A549 (cell line): ENCODE measurements at regions not wholly inside any gene's neighbourhood (a gene's known extent, or its start where the extent isn't known, plus 50 kb on each side); places are given as distances from the start of the nearest gene placed in this dataset.

Experiments
- ATAC-seq, 2 experiments: fragments of 200-7000 bp in 1 of 2; fragments of >200 bp in 1 of 2; cut with Nextera tagmentation in 1 of 2; cut with Tn5 transposase in 1 of 2; 3 replicates each; pipeline versions ENCODE4 v1.8.0 to v1.9.1; 2018 to 2020; ENCODE audit warnings: mild to moderate bottlenecking in 1 of 2, moderate library complexity in 1 of 2
- CTCF ChIA-PET: fragments of 300-600 bp; sonication (Branson Sonifier 250); formaldehyde crosslinking; extraction: SDS; loops from one replicate; lab custom pipeline; 2021; ENCODE audit warnings: antibody characterized with exemption, inconsistent platforms; lab: Yijun Ruan, JAX
- POLR2A ChIA-PET: fragments of 350-600 bp; formaldehyde crosslinking; extraction: SDS; loops from one replicate; lab custom pipeline; 2021; ENCODE audit warnings: antibody characterized with exemption, inconsistent platforms; lab: Yijun Ruan, JAX
- DNase-seq, 2 experiments: peaks; one replicate each; pipeline versions ENCODE4 v3.0.0 to v3.0.0-alpha.2; 2011 to 2016; ENCODE audit warnings: low read depth in 1 of 2, low spot score in 1 of 2
- FAIRE-seq: peaks from 2 replicates; lab custom pipeline; 2011; peaks lifted over from hg19 to GRCh38; lab: Jason Lieb, UNC
- H3K27ac ChIP-seq, 2 experiments: fragments of >200 bp; sonication (Bioruptor Twin); formaldehyde crosslinking; 3 replicates each; pipeline ENCODE4 v1.5.1; 2016 to 2017
- H3K4me1 ChIP-seq: fragments of >200 bp; sonication (Bioruptor Twin); formaldehyde crosslinking; 3 replicates; pipeline ENCODE4 v1.6.1; 2016
- H3K4me2 ChIP-seq: fragments of >200 bp; sonication (Bioruptor Twin); formaldehyde crosslinking; 3 replicates; pipeline ENCODE4 v1.6.1; 2016
- H3K4me3 ChIP-seq: fragments of >200 bp; sonication (Bioruptor Twin); formaldehyde crosslinking; 3 replicates; pipeline ENCODE4 v1.5.1; 2016
- H3K9me3 ChIP-seq: fragments of >200 bp; sonication (Bioruptor Twin); formaldehyde crosslinking; 3 replicates; pipeline ENCODE4 v1.6.1; 2016
- ATOH8 ChIP-seq: fragments of 250-450 bp; sonication (Bioruptor Pico); IDR thresholded peaks from 2 replicates; pipeline ENCODE4 v1.5.0; 2020; ENCODE audit warnings: low read depth, mild to moderate bottlenecking, moderate library complexity
- CBX2 ChIP-seq: fragments of 200-600 bp; sonication (generic); IDR thresholded peaks from 2 replicates; pipeline ENCODE4 v1.6.1; 2016; ENCODE audit warnings: low read depth, mild to moderate bottlenecking, borderline replicate concordance
- CEBPB ChIP-seq, 2 experiments: fragments of >200 bp in 1 of 2; sonication (Bioruptor Twin) in 1 of 2; formaldehyde crosslinking in 1 of 2; IDR thresholded peaks; 2 replicates each; pipeline ENCODE4 v1.6.1; 2012 to 2016
- EHF ChIP-seq: fragments of 250-450 bp; sonication (Bioruptor Pico); IDR thresholded peaks from 2 replicates; pipeline ENCODE4 v1.5.0; 2020; ENCODE audit warnings: mild to moderate bottlenecking
- EP300 ChIP-seq, 2 experiments: fragments of >200 bp; sonication (Bioruptor Twin); formaldehyde crosslinking; IDR thresholded peaks; 2 replicates in 1 of 2; 3 replicates in 1 of 2; pipeline ENCODE4 v1.6.1; 2016 to 2017
- ESRRA ChIP-seq: fragments of 150-350 bp; IDR thresholded peaks from 2 replicates; pipeline ENCODE4 v1.6.1; 2014; ENCODE audit warnings: mild to moderate bottlenecking, low read length, borderline replicate concordance
- FOSB ChIP-seq: fragments of 250-450 bp; sonication (Bioruptor Pico); IDR thresholded peaks from 2 replicates; pipeline ENCODE4 v1.5.0; 2020; ENCODE audit warnings: mild to moderate bottlenecking, moderate library complexity
- FOSL2 ChIP-seq, 2 experiments: fragments of 450-650 bp in 1 of 2; fragments of >200 bp in 1 of 2; sonication (Bioruptor Twin) in 1 of 2; formaldehyde crosslinking; IDR thresholded peaks; 2 replicates each; pipeline versions ENCODE4 v1.5.0 to v1.6.1; 2016 to 2020; ENCODE audit warnings: mild to moderate bottlenecking in 1 of 2, moderate library complexity in 1 of 2
- GATA3 ChIP-seq: IDR thresholded peaks from 2 replicates; pipeline ENCODE4 v1.6.1; 2012; ENCODE audit warnings: borderline replicate concordance
- HEYL ChIP-seq: fragments of 250-450 bp; sonication (Bioruptor Pico); IDR thresholded peaks from 2 replicates; pipeline ENCODE4 v1.8.0; 2021; ENCODE audit warnings: mild to moderate bottlenecking, moderate library complexity
- HOXB5 ChIP-seq: fragments of 250-450 bp; sonication (Bioruptor Pico); IDR thresholded peaks from 2 replicates; pipeline ENCODE4 v1.5.0; 2020; ENCODE audit warnings: mild to moderate bottlenecking, moderate library complexity
- JUN ChIP-seq, 2 experiments: fragments of >200 bp; sonication (Bioruptor Twin); formaldehyde crosslinking; IDR thresholded peaks; 2 replicates in 1 of 2; 3 replicates in 1 of 2; pipeline ENCODE4 v1.6.1; 2016 to 2017
- JUNB ChIP-seq: fragments of >200 bp; sonication (Bioruptor Twin); formaldehyde crosslinking; IDR thresholded peaks from 2 replicates; pipeline ENCODE4 v1.6.1; 2016
- KDM5A ChIP-seq: fragments of 200-600 bp; sonication (generic); IDR thresholded peaks from 2 replicates; pipeline ENCODE4 v1.6.1; 2016; ENCODE audit warnings: antibody characterized with exemption, mild to moderate bottlenecking
- MAX ChIP-seq: IDR thresholded peaks from 2 replicates; pipeline ENCODE4 v1.6.1; 2012
- MYC ChIP-seq: IDR thresholded peaks from 2 replicates; pipeline ENCODE4 v1.6.1; 2012; ENCODE audit warnings: mild to moderate bottlenecking, inconsistent platforms, low read length, improper control_type of control experiment, borderline replicate concordance
- NFE2L2 ChIP-seq: fragments of 150-350 bp; conservative IDR thresholded peaks from 2 replicates; pipeline ENCODE4 v1.6.1; 2014; ENCODE audit warnings: low read length
- NPAS2 ChIP-seq: fragments of 250-450 bp; sonication (Bioruptor Pico); IDR thresholded peaks from 2 replicates; pipeline ENCODE4 v1.8.0; 2022; ENCODE audit warnings: mild to moderate bottlenecking, moderate library complexity, borderline replicate concordance
- NR3C1 ChIP-seq: fragments of >200 bp; sonication (Bioruptor Twin); formaldehyde crosslinking; IDR thresholded peaks from 3 replicates; pipeline ENCODE4 v1.6.1; 2017
- PBX3 ChIP-seq: IDR thresholded peaks from 2 replicates; pipeline ENCODE4 v1.6.1; 2012
- POLR2A ChIP-seq: IDR thresholded peaks from 2 replicates; pipeline ENCODE4 v1.6.1; 2012; ENCODE audit warnings: mild to moderate bottlenecking, low read length
- POLR2AphosphoS2 ChIP-seq: conservative IDR thresholded peaks from 2 replicates; pipeline ENCODE4 v1.6.1; 2012; ENCODE audit warnings: low read length, improper control_type of control experiment, inconsistent platforms
- RAD21 ChIP-seq, 2 experiments: fragments of >200 bp in 1 of 2; sonication (Bioruptor Twin) in 1 of 2; formaldehyde crosslinking in 1 of 2; IDR thresholded peaks in 1 of 2; conservative IDR thresholded peaks in 1 of 2; 2 replicates in 1 of 2; 3 replicates in 1 of 2; pipeline ENCODE4 v1.6.1; 2012 to 2018; ENCODE audit warnings: inconsistent platforms in 1 of 2
- RARB ChIP-seq: fragments of 250-450 bp; sonication (Bioruptor Pico); IDR thresholded peaks from 2 replicates; pipeline ENCODE4 v1.8.0; 2021; ENCODE audit warnings: mild to moderate bottlenecking, moderate library complexity
- RCOR1 ChIP-seq: fragments of 150-350 bp; IDR thresholded peaks from 2 replicates; pipeline ENCODE4 v1.6.1; 2014; ENCODE audit warnings: antibody characterized with exemption, low read length, low read depth
- RFX5 ChIP-seq: fragments of 450-650 bp; IDR thresholded peaks from 2 replicates; pipeline ENCODE4 v1.7.1; 2014; ENCODE audit warnings: antibody characterized with exemption, mild to moderate bottlenecking, moderate library complexity
- RNF2 ChIP-seq: fragments of 200-600 bp; sonication (generic); IDR thresholded peaks from 2 replicates; pipeline ENCODE4 v1.6.1; 2016; ENCODE audit warnings: low read depth, mild to moderate bottlenecking, antibody characterized with exemption, moderate library complexity, borderline replicate concordance
- SMC3 ChIP-seq: fragments of >200 bp; sonication (Bioruptor Twin); formaldehyde crosslinking; IDR thresholded peaks from 3 replicates; pipeline ENCODE4 v1.6.1; 2018; ENCODE audit warnings: inconsistent platforms
- SREBF2 ChIP-seq: fragments of 450-650 bp; IDR thresholded peaks from 2 replicates; pipeline ENCODE4 v1.6.1; 2014; ENCODE audit warnings: mild to moderate bottlenecking, moderate library complexity
- TFCP2L1 ChIP-seq: fragments of 250-450 bp; sonication (Bioruptor Pico); IDR thresholded peaks from 2 replicates; pipeline ENCODE4 v1.5.0; 2021; ENCODE audit warnings: mild to moderate bottlenecking
- TP53 ChIP-seq: fragments of 250-450 bp; sonication (Bioruptor Pico); IDR thresholded peaks from 2 replicates; pipeline ENCODE4 v1.5.0; 2021; ENCODE audit warnings: mild to moderate bottlenecking, moderate library complexity
- ZC3H11A ChIP-seq: fragments of 450-650 bp; IDR thresholded peaks from 2 replicates; pipeline ENCODE4 v1.6.1; 2014; ENCODE audit warnings: antibody characterized with exemption, mild to moderate bottlenecking
- ZNF302 ChIP-seq: fragments of 250-450 bp; sonication (Bioruptor Pico); IDR thresholded peaks from 2 replicates; pipeline ENCODE4 v1.9.0; 2021; ENCODE audit warnings: inconsistent platforms, mild to moderate bottlenecking, moderate library complexity
- WGBS: methylation state at CpG from one replicate; pipeline ENCODE4 v1.1.6; 2017; ENCODE audit errors: missing lambda C conversion rate; 5-methylcytosine and 5-hydroxymethylcytosine counted together
- TF ChIP-seq, protein P1 (sequence below): IDR thresholded peaks from 2 replicates; pipeline ENCODE4 v1.6.1; 2012; ENCODE audit warnings: low read depth, borderline replicate concordance

GRCh38 chr18:11289248-11289647 is 139.9 kb upstream of the PIEZO2 start:
- FAIRE-seq (no peak), ATAC-seq (no peak), DNase-seq (no peak)
- no peak for TF ChIP-seq JUN (IDR thresholded peaks at IDR 0.05)
- Histone ChIP-seq H3K27ac (no peak overlapping the region), H3K4me1 (no peaks in the 10 kb centered on the region), H3K9me3 (no peaks in the 10 kb centered on the region), H3K4me3 (no peak overlapping the region), H3K4me2 (no peak overlapping the region)
- CTCF ChIA-PET, result no interaction called here
- 83% methylated on average over 1 of the region's 1 CpG for WGBS
- POLR2A ChIA-PET, result no interaction called here

GRCh38 chr18:11288401-11288800 is 139.0 kb upstream of the PIEZO2 start:
- 79% methylated on average over 1 of the region's 1 CpG for WGBS
- Histone ChIP-seq H3K4me1 (no peaks in the 10 kb centered on the region), H3K9me3 (no peaks in the 10 kb centered on the region), H3K4me2 (no peak overlapping the region), H3K4me3 (no peak overlapping the region), H3K27ac (no peak overlapping the region)
- DNase-seq (no peak), ATAC-seq (no peak), FAIRE-seq (no peak)
- TF ChIP-seq CEBPB (IDR thresholded peaks at IDR 0.05) (no peak), SMC3 (no peak), HEYL (CRISPR knock-in tag) (no peak), POLR2AphosphoS2 (no peak), JUNB (no peak), EHF (CRISPR knock-in tag) (no peak), RCOR1 (no peak), POLR2A (no peak), HOXB5 (CRISPR knock-in tag) (no peak), RFX5 (no peak), ZNF302 (CRISPR knock-in tag) (no peak), TFCP2L1 (no peak), KDM5A (no peak), SREBF2 (no peak), ESRRA (no peak), FOSL2 (IDR thresholded peaks at IDR 0.05) (no peak), FOSL2 (CRISPR knock-in tag; IDR thresholded peaks at IDR 0.05) (no peak), GATA3 (no peak), CBX2 (no peak), PBX3 (no peak)
- TF ChIP-seq, protein P1, sequence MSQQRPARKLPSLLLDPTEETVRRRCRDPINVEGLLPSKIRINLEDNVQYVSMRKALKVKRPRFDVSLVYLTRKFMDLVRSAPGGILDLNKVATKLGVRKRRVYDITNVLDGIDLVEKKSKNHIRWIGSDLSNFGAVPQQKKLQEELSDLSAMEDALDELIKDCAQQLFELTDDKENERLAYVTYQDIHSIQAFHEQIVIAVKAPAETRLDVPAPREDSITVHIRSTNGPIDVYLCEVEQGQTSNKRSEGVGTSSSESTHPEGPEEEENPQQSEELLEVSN, result no peak
- CTCF ChIA-PET, result no interaction called here
- POLR2A ChIA-PET, result no interaction called here

- CTCF ChIA-PET, result no interaction called here
- Histone ChIP-seq H3K4me1 (no peaks in the 10 kb centered on the region), H3K4me2 (no peak overlapping the region), H3K27ac (no peak overlapping the region), H3K4me3 (no peak overlapping the region), H3K9me3 (no peaks in the 10 kb centered on the region)
- TF ChIP-seq HEYL (CRISPR knock-in tag) (no peak), TP53 (CRISPR knock-in tag) (no peak), EP300 (IDR thresholded peaks at IDR 0.05) (no peak), GATA3 (no peak), MYC (no peak), RARB (CRISPR knock-in tag) (no peak), RAD21 (conservative IDR thresholded peaks at IDR 0.05 in 1 of 2, IDR thresholded peaks at IDR 0.05 in 1 of 2) (no peak), NFE2L2 (no peak), ZC3H11A (no peak), ATOH8 (no peak), MAX (no peak), EHF (CRISPR knock-in tag) (no peak), KDM5A (no peak), RCOR1 (no peak), NPAS2 (CRISPR knock-in tag) (no peak), RNF2 (no peak), NR3C1 (no peak), FOSB (CRISPR knock-in tag) (no peak)
- DNase-seq (no peak), FAIRE-seq (no peak), ATAC-seq (no peak)
- POLR2A ChIA-PET, result no interaction called here
- 90% methylated on average over 3 of the region's 3 CpGs for WGBS
These were observed 137.1 kb upstream of the PIEZO2 start for GRCh38 chr18:11286431-11286830.
